HPDE6-E6E7 (cell line): ENCODE measurements at regions not wholly inside any gene's neighbourhood (a gene's known extent, or its start where the extent isn't known, plus 50 kb on each side); places are given as distances from the start of the nearest gene placed in this dataset.

ENCODE experiments used
- DNase-seq: peaks from one replicate; pipeline ENCODE4 v3.0.0; 2011; ENCODE audit warnings: missing footprints; ENCODE audit errors: extremely low spot score

- no peak for DNase-seq
Observed at GRCh38 chr6:146886587-146887446, 288.0 kb downstream of the ADGB start.

DNA sequence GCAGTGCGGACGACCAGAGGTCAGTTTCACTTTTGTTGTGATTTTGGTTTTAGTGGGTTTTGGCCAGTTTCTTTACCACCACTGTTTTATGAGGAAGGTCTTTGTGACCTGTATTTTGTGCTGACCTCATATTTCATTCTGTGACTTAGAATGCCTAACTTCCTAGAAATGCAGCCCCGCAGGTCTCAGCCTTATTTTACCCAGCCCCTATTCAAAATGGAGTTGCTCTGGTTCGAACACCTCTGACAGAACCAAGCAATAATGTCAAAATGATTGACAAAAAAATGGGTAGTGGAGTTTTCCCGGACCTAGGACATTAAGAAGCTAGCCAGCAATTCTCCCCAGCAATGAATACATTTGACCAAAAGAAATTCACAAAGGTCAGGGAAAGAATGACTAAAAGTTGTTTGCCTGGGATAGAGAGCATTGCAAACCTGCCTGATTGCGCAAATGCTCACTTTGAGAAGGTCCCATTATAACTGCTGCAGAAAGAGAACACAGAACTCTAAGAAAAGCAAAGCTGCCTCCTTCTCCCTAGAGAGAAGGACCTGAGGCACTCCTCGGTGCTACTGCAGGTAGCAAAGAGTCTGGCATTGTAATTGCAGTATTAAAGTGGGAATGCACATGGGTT is 288.8 kb downstream of the ADGB start:
- no peak for DNase-seq

- no peak for DNase-seq
Observed at GRCh38 chr6:146889303-146889702, 290.5 kb downstream of the ADGB start.

DNA sequence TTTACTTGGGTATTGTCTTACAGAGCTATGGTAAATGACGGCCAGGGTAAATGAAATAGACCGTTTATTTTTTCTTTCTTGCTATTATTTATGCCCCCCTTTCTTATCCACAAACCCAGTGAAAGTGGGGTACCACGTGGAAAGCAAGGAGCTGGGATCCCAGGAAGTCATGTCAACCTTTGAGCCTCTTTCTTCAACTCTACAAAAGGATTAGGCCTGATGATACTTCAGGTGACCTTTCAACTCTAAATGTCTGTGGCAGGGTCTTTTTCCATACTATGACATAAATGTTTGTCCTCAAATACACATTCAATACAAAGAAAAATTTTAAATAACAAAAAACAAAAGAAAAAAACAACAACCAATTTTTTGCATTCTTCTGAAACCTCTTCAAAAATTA is 291.4 kb downstream of the ADGB start:
- DNase-seq = no peak

DNA sequence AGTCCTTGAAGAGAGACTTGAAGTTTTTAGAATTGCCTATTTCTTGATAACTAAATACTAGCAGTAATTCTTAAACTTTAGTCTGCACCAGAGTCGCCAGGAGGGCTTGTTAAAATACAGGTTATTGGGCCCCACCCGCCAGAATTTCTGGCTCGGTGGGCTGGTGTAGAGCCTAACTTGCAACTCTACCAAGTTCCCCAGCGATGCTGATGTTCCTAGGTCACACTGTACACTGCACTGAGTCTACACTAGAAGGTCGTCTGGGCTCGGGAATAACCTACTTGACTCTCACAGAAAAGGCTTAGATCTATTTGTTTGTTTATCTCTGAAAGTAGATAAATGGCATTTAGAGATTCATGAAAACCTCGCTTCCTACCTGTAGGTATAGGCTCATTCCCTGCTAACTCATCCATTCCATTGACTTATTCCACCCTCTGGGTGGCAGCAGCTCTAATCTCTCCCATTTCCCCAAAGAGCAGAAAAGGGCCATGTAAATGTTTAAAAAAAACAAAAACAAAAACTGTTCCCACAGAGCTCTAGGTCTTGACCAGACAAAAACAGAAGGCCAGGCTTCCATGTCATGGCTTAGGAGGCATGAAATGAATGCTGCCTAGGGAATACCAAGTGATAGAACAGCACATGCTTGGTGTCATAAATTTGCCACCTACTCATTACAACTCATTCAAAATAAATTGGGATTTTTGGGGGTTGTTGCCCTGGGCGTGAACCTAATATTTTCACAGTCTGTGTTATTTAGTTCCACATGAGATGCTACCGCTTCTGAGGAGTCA is 292.1 kb downstream of the ADGB start:
- DNase-seq = no peak

DNA sequence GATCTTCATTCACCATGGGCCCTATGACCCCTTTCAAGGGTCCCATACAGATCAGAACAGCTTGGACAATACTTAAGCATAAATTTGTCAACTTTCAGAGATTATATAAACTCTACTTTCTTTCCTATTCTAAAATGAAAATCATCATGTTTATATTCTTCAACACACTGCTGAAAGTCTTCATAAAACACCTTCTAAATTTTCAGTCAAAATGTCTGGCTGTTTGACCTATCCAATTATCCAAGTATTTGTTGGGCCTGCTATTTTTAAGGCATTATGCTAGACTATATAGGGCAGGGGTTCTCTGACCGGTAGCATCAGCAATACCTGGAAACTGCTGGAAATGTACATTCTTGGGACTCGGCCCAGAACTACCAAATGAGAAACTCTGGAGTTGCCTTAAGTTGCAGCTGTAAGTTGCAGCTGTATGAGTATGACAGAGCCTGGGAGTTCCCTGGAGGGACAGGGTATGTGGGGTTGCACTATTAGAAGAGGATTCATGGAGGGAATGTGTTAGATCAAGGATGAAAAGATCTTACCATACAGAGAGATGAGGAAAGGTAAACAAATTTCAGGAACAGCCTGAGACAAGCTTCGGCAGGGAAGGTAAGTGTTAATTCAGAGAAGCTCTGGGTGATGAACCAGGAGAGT is 293.0 kb downstream of the ADGB start:
- no peak for DNase-seq

DNA sequence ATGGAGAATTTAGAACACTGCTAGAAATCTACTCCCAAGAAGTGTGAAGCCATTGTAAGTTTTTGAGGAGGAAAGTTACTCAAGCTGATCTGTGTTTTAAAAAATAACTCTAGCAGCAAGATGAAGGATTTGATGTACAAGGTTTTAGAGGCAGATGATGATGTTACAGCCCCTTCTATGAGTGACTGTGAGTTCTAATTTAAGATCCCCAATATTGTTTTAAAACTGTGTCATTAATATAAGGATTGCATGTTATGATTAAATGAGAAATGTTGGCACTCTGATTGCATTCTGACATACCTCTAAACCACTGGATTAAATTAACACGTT is 293.5 kb downstream of the ADGB start:
- DNase-seq = no peak

GRCh38 chr6:146892613-146893401 is 294.0 kb downstream of the ADGB start:
- no peak for DNase-seq

DNA sequence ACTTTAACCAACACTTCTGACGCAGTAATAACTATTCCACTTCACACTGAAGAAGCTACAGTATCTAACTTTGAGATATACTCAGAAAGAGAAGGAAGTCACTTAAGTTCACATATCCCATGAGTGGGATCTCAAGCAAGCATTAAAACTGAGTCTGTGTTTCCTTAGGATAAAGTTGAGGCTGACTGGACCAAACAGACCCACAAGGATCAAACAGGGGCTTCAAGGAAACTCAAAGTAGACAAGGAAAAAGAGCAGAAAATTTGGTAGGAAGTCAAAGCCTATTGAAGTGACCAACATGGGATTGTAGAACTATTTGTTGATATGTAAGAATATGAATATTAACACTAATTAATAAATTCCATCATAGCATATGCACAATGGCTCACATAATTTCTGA is 294.9 kb downstream of the ADGB start:
- DNase-seq = no peak

- DNase-seq = no peak
Observed at GRCh38 chr6:146894624-146895023, 295.9 kb downstream of the ADGB start.

DNA sequence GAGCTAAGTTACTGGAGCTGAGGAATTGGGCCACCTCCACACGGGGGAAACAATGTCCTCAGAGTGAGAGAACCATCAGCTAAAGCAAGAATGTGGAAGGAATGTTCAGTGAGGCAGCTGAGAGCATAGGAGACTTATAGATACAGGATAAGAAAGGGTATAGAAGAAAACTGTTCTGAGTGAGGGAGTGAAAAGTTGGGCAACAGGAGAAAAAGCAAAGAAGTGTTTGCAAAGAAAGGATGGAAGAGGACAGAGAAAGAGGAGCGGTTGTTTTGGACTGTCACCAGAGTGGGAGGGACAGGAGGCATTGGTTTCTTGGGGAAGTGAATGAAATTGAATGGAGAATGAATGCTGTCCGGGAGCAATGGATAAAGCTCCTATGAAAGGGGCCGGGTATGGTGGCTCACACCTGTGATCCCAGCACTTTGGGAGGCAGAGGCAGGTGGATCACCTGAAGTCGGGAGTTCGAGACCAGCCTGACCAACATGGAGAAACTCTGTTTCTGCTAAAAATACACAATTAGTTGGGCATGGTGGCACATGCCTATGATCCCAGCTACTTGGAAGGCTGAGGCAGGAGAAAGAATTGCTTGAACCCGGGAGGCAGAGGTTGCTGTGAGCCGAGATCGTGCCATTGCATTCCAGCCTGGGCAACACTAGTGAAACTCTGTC is 296.5 kb downstream of the ADGB start:
- DNase-seq = no peak

GRCh38 chr6:146895772-146896061 is 296.9 kb downstream of the ADGB start:
- DNase-seq = no peak

DNA sequence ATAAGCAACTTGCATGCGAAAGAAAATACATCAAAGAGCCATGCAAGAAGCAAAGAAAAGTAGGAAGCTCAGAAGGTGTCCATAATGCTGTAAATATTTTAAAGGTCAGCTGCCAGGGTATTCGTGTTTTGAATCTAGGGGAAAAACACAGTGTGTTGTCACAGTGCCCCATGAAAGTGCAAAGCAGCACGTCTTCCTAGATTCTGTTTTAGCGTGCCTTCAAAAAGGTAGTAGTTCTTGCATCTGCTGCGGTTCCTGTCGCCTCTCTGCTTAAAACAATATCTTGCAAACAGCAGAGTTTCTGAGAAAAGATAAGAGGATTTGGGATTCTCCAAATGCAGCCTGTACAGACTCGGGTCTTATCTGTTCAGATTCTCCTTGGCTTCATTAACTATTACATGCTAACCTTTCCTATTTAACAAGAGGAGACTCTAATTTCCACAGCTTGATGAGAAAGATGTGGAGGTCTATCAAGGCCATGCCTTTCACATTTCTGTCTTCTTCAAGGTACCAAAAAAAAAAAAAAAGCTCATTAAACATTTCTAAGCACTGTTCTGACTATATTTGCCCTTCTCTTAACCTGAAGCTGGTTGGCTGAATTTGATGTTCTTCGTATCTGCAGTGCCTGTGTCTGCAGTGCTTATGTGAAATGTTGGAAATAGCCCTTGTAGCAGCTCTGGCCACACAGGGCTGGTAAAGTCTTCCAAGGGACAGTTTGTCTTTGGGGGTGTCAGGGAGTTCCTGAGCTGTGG is 297.5 kb downstream of the ADGB start:
- no peak for DNase-seq

DNA sequence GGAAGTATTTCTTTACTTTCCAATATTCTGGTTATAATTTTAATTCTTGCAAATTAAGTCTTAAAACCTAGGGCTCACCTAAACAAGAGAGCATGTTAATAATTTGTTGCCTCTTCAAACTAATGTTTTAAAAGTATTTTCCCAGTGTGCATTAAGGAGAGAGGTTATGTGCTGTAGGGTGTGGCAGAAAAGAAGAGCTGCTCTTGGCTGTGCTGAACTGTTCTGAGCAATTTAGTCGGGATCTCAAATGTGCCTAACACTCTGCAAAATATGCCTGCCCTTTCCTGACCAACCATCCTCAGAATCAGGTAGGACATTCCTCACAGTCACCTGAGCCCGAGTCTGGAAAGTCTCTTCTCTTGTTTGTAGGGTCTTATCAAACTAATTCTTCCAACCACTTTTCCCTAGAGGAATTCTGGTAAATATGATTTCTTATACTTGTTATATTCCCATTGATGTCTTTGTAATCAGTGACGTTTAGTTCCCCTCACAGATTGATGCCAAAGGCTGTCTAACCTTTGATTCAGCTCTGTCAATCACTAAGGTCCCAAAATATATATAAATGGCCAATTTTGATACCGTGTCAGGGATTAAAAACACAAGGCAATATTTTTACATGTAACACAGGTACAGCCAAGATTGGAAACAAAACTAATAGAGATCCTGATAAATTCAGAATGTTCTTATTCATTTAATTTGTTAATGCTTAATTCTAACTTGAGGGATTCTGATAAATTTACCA is 298.4 kb downstream of the ADGB start:
- DNase-seq = no peak

- no peak for DNase-seq
Observed at GRCh38 chr6:146898069-146898887, 299.5 kb downstream of the ADGB start.

GRCh38 chr6:146898888-146899227 is 300.1 kb downstream of the ADGB start:
- DNase-seq = no peak

DNA sequence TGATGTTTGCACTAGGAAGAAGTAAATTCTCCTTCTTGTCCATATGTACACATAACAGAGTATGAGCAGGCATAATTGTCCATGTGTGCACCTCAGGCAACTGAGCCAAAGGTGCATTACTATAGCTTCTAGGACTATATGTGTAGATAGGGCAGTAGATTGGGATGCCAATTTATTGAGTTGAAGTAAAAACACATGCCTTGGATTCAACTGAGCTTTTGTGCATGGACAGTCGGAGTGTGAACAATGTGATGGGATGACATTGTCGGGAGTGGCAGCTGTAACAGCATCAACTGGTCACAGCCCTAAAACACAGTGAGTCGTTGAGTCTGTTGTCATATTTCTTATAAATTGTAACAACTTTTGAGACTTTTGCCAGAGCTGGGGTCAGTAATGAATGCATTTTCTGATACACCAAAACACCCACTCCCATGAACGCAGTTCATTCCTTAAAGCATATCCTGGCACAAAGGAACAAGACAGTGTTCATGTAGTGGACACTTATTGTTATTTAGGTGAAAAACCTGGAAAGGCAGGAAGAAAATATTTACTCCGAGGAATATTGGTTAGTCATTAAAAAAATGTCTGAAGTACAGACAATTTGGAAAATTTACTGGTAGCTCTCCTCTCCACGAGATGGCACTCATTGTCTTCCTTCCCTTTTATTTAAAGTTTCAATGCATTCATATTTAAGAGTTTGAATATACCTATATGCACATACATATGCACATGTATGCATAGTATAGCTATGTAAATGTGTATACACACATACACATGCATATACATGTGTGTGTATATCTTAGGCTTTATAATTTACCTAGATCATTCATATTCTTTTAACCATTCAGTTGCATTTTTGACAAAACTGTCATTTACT is 302.0 kb upstream of the STXBP5 start:
- no peak for DNase-seq

DNA sequence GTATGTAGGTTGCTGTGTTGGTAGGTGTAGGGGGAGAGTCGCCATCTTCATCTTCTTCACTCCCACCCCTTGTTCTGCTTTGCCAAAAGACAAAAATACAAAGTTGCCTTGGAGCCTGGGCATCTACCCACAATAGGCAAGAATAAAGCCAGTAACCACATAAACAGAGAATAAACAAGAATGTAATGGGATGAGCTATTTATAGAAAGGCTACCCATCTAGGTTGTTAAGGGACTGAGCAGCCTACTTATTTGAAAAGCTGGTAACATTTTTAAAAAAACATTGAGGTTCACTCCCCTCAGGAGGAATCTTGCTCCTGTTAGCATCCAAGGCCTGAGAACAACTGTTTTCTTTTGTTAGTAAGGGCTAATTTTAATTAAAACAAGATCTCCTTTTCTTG is 301.4 kb upstream of the STXBP5 start:
- DNase-seq = no peak
